ENCODE measurements at regions not wholly inside any gene's neighbourhood (a gene's known extent, or its start where the extent isn't known, plus 50 kb on each side); places are given as distances from the start of the nearest gene placed in this dataset.
"Not testable (repeated sequence)": the region's sequence is repeated elsewhere in the genome, so short reads cannot be mapped to it uniquely, and the experiment has no call there.

DNA sequence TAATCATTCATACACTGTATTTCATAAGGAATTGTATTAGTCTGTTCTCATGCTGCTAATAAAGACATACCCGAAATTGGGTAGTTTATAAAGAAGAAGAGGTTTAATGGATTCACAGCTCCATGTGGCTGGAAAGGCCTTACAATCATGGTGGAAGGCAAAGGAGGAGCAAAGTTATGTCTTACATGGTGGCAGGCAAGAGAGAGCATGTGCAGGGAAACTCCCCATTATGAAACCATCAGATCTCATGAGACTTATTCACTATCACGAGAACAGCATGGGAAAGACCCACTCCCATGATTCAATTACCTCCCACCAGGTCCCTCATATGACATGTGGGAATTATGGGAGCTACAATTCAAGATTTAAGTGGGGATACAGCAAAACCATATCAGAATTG lies 122.9 kb upstream of the PHYHIPL start:
- H3K79me2 ChIP-seq (ENCODE audit: control insufficient read depth, insufficient read depth, low read length); H3K36me3 ChIP-seq (ENCODE audit: control insufficient read depth in 2 of 2, insufficient read depth in 2 of 2, low read length in 1 of 2); BruUV-seq (replicated peaks); H3K9ac ChIP-seq (ENCODE audit: control insufficient read depth, insufficient read depth, low read length); FAIRE-seq; H3K27ac ChIP-seq (ENCODE audit: control insufficient read depth, insufficient read depth); H3K27me3 ChIP-seq (replicated peaks in 1 of 2; ENCODE audit: control insufficient read depth in 2 of 2, insufficient read depth in 2 of 2, low read length in 1 of 2); ATAC-seq; RAD21 ChIA-PET (ENCODE audit: unreplicated experiment); H3K4me1 ChIP-seq (ENCODE audit: control insufficient read depth, insufficient read depth, low read length); DNase-seq (ENCODE audit: low read depth, low spot score); POLR2A ChIA-PET; H3K4me3 ChIP-seq; intact Hi-C loops (cut with micrococcal nuclease; ENCODE audit: unreplicated experiment); H3K4me2 ChIP-seq (ENCODE audit: control insufficient read depth, insufficient read depth); in situ Hi-C loops (cut with MboI); H4K20me1 ChIP-seq (ENCODE audit: control insufficient read depth, insufficient read depth); H2AFZ ChIP-seq (ENCODE audit: control insufficient read depth, low read depth, low read length): not testable (repeated sequence)
- TF ChIP-seq BHLHE40 (IDR thresholded peaks at IDR 0.05; ENCODE audit: borderline replicate concordance in 1 of 2, low read depth in 2 of 2, low read length in 1 of 2), result peak in 1 of 2 experiments; percentile 30; a peak in 1 of 4 replicates
- 0 out of 2 replicates have a peak, but pooled peaks have one; percentile 51 for TF ChIP-seq CBX5 (IDR thresholded peaks at IDR 0.05; ENCODE audit: low read depth)
- peak; percentile 77 for TF ChIP-seq KLF5 (IDR thresholded peaks at IDR 0.05; ENCODE audit: partially characterized antibody)
- 9% methylated on average over 2 of the region's 2 CpGs for WGBS (ENCODE audit: insufficient coverage, insufficient replicate concordance, low lambda C conversion rate, missing lambda C conversion rate)
- CTCF ChIA-PET, result interaction anchor here (0.9 to 1.3 kb wide), 2 partner anchors 16 to 52 kb away, joined by 4 to 7 read pairs; no protein-coding TSS in a partner anchor
- peaks cover 19% of the 10 kb centered on the region; the same call in 2 of the 3 replicates for H3K9me3 ChIP-seq (replicated peaks; ENCODE audit: control insufficient read depth, insufficient read depth, low read length)
- SMC1A ChIA-PET (ENCODE audit: uncharacterized antibody, unreplicated experiment), result interaction anchor here (0.8 to 1.2 kb wide), 6 partner anchors 11 to 125 kb away, joined by 3 to 10 read pairs (median 3); no protein-coding TSS in a partner anchor

DNA sequence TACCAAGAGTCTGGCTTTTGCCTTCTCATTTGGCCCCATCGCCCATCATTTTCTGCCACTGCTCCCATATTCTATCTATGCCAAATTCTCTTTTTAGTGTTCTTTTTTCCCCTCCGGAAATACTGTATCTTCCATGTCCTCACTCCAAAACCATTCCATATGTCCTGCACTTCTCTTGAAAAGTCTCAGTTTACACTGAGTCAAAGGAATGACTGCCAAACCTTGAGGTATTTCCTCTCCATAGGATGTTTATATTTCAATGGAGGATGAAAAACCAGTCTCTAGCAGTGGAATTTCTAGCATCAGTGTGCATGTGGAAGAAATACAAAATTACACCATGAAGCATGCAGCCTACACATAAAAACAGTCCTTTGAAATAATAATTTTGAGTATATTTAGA lies 121.4 kb upstream of the PHYHIPL start:
- POLR2A ChIA-PET, result no interaction called here
- H4K20me1 ChIP-seq (ENCODE audit: control insufficient read depth, insufficient read depth), result no peaks in the 10 kb centered on the region
- CTCF ChIA-PET, result no interaction called here
- no peaks in the 10 kb centered on the region; the same call in 1 of the 2 replicates for H3K4me1 ChIP-seq (ENCODE audit: control insufficient read depth, insufficient read depth, low read length)
- no peaks in the 10 kb centered on the region for H3K79me2 ChIP-seq (ENCODE audit: control insufficient read depth, insufficient read depth, low read length)
- H3K27ac ChIP-seq (ENCODE audit: control insufficient read depth, insufficient read depth), result no peak overlapping the region
- no peaks in the 10 kb centered on the region for H3K36me3 ChIP-seq (ENCODE audit: control insufficient read depth in 2 of 2, insufficient read depth in 2 of 2, low read length in 1 of 2)
- no peak overlapping the region for H3K4me3 ChIP-seq
- DNase-seq (ENCODE audit: low read depth, low spot score) (no peak), FAIRE-seq (no peak), ATAC-seq (no peak)
- H3K27me3 ChIP-seq (replicated peaks in 1 of 2; ENCODE audit: control insufficient read depth in 2 of 2, insufficient read depth in 2 of 2, low read length in 1 of 2), result no peaks in the 10 kb centered on the region
- RAD21 ChIA-PET (ENCODE audit: unreplicated experiment), result no interaction called here
- peaks cover 17% of the 10 kb centered on the region; the same call in 2 of the 3 replicates for H3K9me3 ChIP-seq (replicated peaks; ENCODE audit: control insufficient read depth, insufficient read depth, low read length)
- TF ChIP-seq POLR2A (IDR thresholded peaks at IDR 0.05; ENCODE audit: low read depth, low read length) (no peak), GABPA (IDR thresholded peaks at IDR 0.05; ENCODE audit: low read depth) (no peak), BCL11A (IDR thresholded peaks at IDR 0.05; ENCODE audit: low read depth, low read length) (no peak), ZBED1 (IDR thresholded peaks at IDR 0.05; ENCODE audit: borderline replicate concordance) (no peak), RUNX3 (IDR thresholded peaks at IDR 0.05; ENCODE audit: low read length) (no peak), FOXM1 (IDR thresholded peaks at IDR 0.05; ENCODE audit: low read depth, low read length) (no peak), WRNIP1 (IDR thresholded peaks at IDR 0.05; ENCODE audit: borderline replicate concordance, low read depth, low read length) (no peak), CEBPB (IDR thresholded peaks at IDR 0.05; ENCODE audit: borderline replicate concordance in 1 of 2, low read depth in 2 of 2, low read length in 2 of 2) (no peak)
- TF ChIP-seq, protein P1, sequence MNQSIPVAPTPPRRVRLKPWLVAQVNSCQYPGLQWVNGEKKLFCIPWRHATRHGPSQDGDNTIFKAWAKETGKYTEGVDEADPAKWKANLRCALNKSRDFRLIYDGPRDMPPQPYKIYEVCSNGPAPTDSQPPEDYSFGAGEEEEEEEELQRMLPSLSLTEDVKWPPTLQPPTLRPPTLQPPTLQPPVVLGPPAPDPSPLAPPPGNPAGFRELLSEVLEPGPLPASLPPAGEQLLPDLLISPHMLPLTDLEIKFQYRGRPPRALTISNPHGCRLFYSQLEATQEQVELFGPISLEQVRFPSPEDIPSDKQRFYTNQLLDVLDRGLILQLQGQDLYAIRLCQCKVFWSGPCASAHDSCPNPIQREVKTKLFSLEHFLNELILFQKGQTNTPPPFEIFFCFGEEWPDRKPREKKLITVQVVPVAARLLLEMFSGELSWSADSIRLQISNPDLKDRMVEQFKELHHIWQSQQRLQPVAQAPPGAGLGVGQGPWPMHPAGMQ (IDR thresholded peaks at IDR 0.05; ENCODE audit: borderline replicate concordance), result no peak
- in situ Hi-C loops (cut with MboI) (no loop called here), intact Hi-C loops (cut with micrococcal nuclease; ENCODE audit: unreplicated experiment) (no loop called here)
- H3K4me2 ChIP-seq (ENCODE audit: control insufficient read depth, insufficient read depth), result no peak overlapping the region
- H2AFZ ChIP-seq (ENCODE audit: control insufficient read depth, low read depth, low read length), result no peak overlapping the region
- BruUV-seq (replicated peaks), result no TSS peak
- H3K9ac ChIP-seq (ENCODE audit: control insufficient read depth, insufficient read depth, low read length), result no peak overlapping the region
- 60% methylated on average over 2 of the region's 2 CpGs for WGBS (ENCODE audit: insufficient coverage, insufficient replicate concordance, low lambda C conversion rate, missing lambda C conversion rate)
- SMC1A ChIA-PET (ENCODE audit: uncharacterized antibody, unreplicated experiment), result interaction anchor here (1.2 kb wide), 1 partner anchor 73 kb away, joined by 3 read pairs; no protein-coding TSS in a partner anchor

Measured in GM12878 (cell line).